CD14-positive monocyte (primary cell): ENCODE measurements at regions not wholly inside any gene's neighbourhood (a gene's known extent, or its start where the extent isn't known, plus 50 kb on each side); places are given as distances from the start of the nearest gene placed in this dataset.

Experiments
- DNase-seq, 3 donors: peaks; one replicate each; pipeline ENCODE4 v3.0.0-alpha.2; 2011 to 2022
- H2AFZ ChIP-seq: 2 replicates; pipeline ENCODE4 v1.6.0; 2012; ENCODE audit warnings: mild to moderate bottlenecking, low read depth, low read length, inconsistent platforms; ENCODE audit not compliant: insufficient read depth, poor library complexity, severe bottlenecking
- H3K27ac ChIP-seq, 2 donors: 1 replicate in 1 of 2; 2 replicates in 1 of 2; pipeline ENCODE4 v1.5.1; 2012 to 2013; ENCODE audit warnings: low read length in 2 of 2, control low read depth in 1 of 2, inconsistent platforms in 1 of 2, low read depth in 1 of 2, mild to moderate bottlenecking in 1 of 2
- H3K27me3 ChIP-seq, 2 donors: one replicate each; pipeline versions ENCODE4 v1.6.0 to v1.6.1; 2011 to 2013; ENCODE audit warnings: low read length in 2 of 2; ENCODE audit not compliant: control insufficient read depth in 2 of 2, insufficient read depth in 2 of 2
- H3K36me3 ChIP-seq, 2 donors: replicated peaks in 1 of 2; 1 replicate in 1 of 2; 2 replicates in 1 of 2; pipeline versions ENCODE4 v1.5.1 to v1.6.1; 2012 to 2013; ENCODE audit warnings: low read length in 2 of 2, control low read depth in 1 of 2, inconsistent platforms in 1 of 2, mild to moderate bottlenecking in 1 of 2; ENCODE audit not compliant: insufficient read depth in 2 of 2, control insufficient read depth in 1 of 2
- H3K4me1 ChIP-seq, 2 donors: 1 replicate in 1 of 2; 2 replicates in 1 of 2; pipeline versions ENCODE4 v1.5.1 to v1.6.1; 2012 to 2013; ENCODE audit warnings: low read length in 2 of 2, control low read depth in 1 of 2, inconsistent platforms in 1 of 2, mild to moderate bottlenecking in 1 of 2, moderate library complexity in 1 of 2; ENCODE audit not compliant: insufficient read depth in 2 of 2, control insufficient read depth in 1 of 2
- H3K4me2 ChIP-seq: replicated peaks from 2 replicates; pipeline ENCODE3; 2012; ENCODE audit warnings: low read length, moderate library complexity, mild to moderate bottlenecking; ENCODE audit not compliant: poor library complexity, severe bottlenecking; ENCODE audit errors: extremely low read depth
- H3K4me3 ChIP-seq, 3 experiments: fragments of 200-600 bp in 1 of 3; sonication (generic) in 1 of 3; replicated peaks in 1 of 3; 1 replicate in 2 of 3; 2 replicates in 1 of 3; pipeline ENCODE4 v1.5.1; 2011 to 2013; ENCODE audit warnings: low read length in 3 of 3, mild to moderate bottlenecking in 3 of 3, control low read depth in 2 of 3, low read depth in 2 of 3, inconsistent platforms in 1 of 3, moderate library complexity in 1 of 3
- H3K79me2 ChIP-seq: 2 replicates; pipeline ENCODE4 v1.6.0; 2012; ENCODE audit warnings: mild to moderate bottlenecking, control low read depth, inconsistent platforms, low read length, moderate library complexity; ENCODE audit not compliant: insufficient read depth
- H3K9ac ChIP-seq: 2 replicates; pipeline ENCODE4 v1.6.0; 2017; ENCODE audit warnings: low read length, mild to moderate bottlenecking; ENCODE audit not compliant: insufficient read depth, poor library complexity, severe bottlenecking
- H3K9me3 ChIP-seq, 2 donors: replicated peaks in 1 of 2; 1 replicate in 1 of 2; 2 replicates in 1 of 2; pipeline versions ENCODE4 v1.5.1 to v1.6.1; 2012 to 2013; ENCODE audit warnings: low read length in 2 of 2, control low read depth in 1 of 2; ENCODE audit not compliant: control insufficient read depth in 1 of 2, insufficient read depth in 1 of 2
- H4K20me1 ChIP-seq: 2 replicates; pipeline ENCODE4 v1.6.0; 2012; ENCODE audit warnings: mild to moderate bottlenecking, low read length, control low read depth, moderate library complexity; ENCODE audit not compliant: insufficient read depth
- H3K27ac Mint-ChIP-seq, 7 donors: one replicate each; pipeline ENCODE4 v1.8.0; 2020; ENCODE audit warnings: mild to moderate bottlenecking in 7 of 7, mixed read lengths in 7 of 7, moderate library complexity in 6 of 7, inconsistent platforms in 2 of 7
- H3K27me3 Mint-ChIP-seq, 3 donors: one replicate each; pipeline ENCODE4 v1.8.0; 2021 to 2022; ENCODE audit warnings: low read depth in 3 of 3, mild to moderate bottlenecking in 3 of 3, mixed read lengths in 3 of 3, moderate library complexity in 3 of 3, inconsistent platforms in 1 of 3
- H3K36me3 Mint-ChIP-seq, 2 donors: one replicate each; pipeline ENCODE4 v1.8.0; 2020; ENCODE audit warnings: mixed read lengths in 2 of 2, inconsistent platforms in 1 of 2, mild to moderate bottlenecking in 1 of 2
- H3K4me1 Mint-ChIP-seq: one replicate; pipeline ENCODE4 v1.8.0; 2020; ENCODE audit warnings: mild to moderate bottlenecking, mixed read lengths
- H3K4me3 Mint-ChIP-seq, 2 donors: one replicate each; pipeline ENCODE4 v1.8.0; 2020; ENCODE audit warnings: mild to moderate bottlenecking in 2 of 2, mixed read lengths in 2 of 2, moderate library complexity in 1 of 2
- H3K9me3 Mint-ChIP-seq, 7 donors: one replicate each; pipeline ENCODE4 v1.8.0; 2020 to 2022; ENCODE audit warnings: mixed read lengths in 7 of 7, mild to moderate bottlenecking in 6 of 7, moderate library complexity in 6 of 7, inconsistent platforms in 2 of 7
- CTCF ChIP-seq: fragments of 200-600 bp; IDR thresholded peaks from one replicate; pipeline ENCODE4 v1.8.0; 2022; ENCODE audit warnings: antibody characterized with exemption, mild to moderate bottlenecking
- WGBS: methylation state at CpG from one replicate; pipeline ENCODE4 v1.1.5; 2013; ENCODE audit warnings: missing lambda C conversion rate; ENCODE audit not compliant: insufficient coverage; 5-methylcytosine and 5-hydroxymethylcytosine counted together
- intact Hi-C, 2 donors: fragments of 100-400 bp; cut with micrococcal nuclease; formaldehyde crosslinking; loops; one replicate each; pipeline versions ENCODE4 v1.15.0 to v1.15.1; 2023

GRCh38 chr5:92594031-92594430, 987.0 kb downstream of the NR2F1-AS1 start:
- DNase-seq: no peak
- Mint-ChIP-seq H3K4me1 (no peaks in the 10 kb centered on the region), H3K4me3 (no peak overlapping the region), H3K36me3 (no peaks in the 10 kb centered on the region), H3K27me3 (peaks cover 0 to 3% (median 0%) of the 10 kb centered on the region in 3 donors), H3K9me3 (peaks cover 0 to 6% (median 0%) of the 10 kb centered on the region in 7 donors), H3K27ac (no peak overlapping the region)
- no peaks in the 10 kb centered on the region for H3K4me1 ChIP-seq
- TF ChIP-seq CTCF: no peak
- no peak overlapping the region for H3K9ac ChIP-seq
- no peaks in the 10 kb centered on the region for H4K20me1 ChIP-seq
- intact Hi-C loops: no loop called here
- no peak overlapping the region for H2AFZ ChIP-seq
- H3K27ac ChIP-seq: no peak overlapping the region
- no peak overlapping the region for H3K4me3 ChIP-seq
- H3K27me3 ChIP-seq: no peaks in the 10 kb centered on the region
- no peaks in the 10 kb centered on the region for H3K36me3 ChIP-seq
- H3K4me2 ChIP-seq: no peak overlapping the region
- H3K9me3 ChIP-seq: no peaks in the 10 kb centered on the region
- H3K79me2 ChIP-seq: no peaks in the 10 kb centered on the region

- Mint-ChIP-seq H3K27ac (no peak overlapping the region), H3K4me1 (no peaks in the 10 kb centered on the region), H3K27me3 (no peaks in the 10 kb centered on the region), H3K9me3 (peaks cover 0 to 8% (median 0%) of the 10 kb centered on the region in 7 donors), H3K4me3 (no peak overlapping the region), H3K36me3 (no peaks in the 10 kb centered on the region)
- no peak for DNase-seq
- no peak overlapping the region for H2AFZ ChIP-seq
- intact Hi-C loops: no loop called here
- no peak for TF ChIP-seq CTCF
- H3K4me1 ChIP-seq: no peaks in the 10 kb centered on the region
- no peaks in the 10 kb centered on the region for H3K9me3 ChIP-seq
- H3K79me2 ChIP-seq: no peaks in the 10 kb centered on the region
- no peaks in the 10 kb centered on the region for H3K27me3 ChIP-seq
- no CpG with 5 or more reads among the region's 1 CpG for WGBS
- no peak overlapping the region for H3K27ac ChIP-seq
- no peaks in the 10 kb centered on the region for H3K36me3 ChIP-seq
- H3K4me3 ChIP-seq: no peak overlapping the region
- H3K4me2 ChIP-seq: no peak overlapping the region
- H4K20me1 ChIP-seq: no peaks in the 10 kb centered on the region
- H3K9ac ChIP-seq: no peak overlapping the region
Observed at GRCh38 chr5:92588876-92589275, 992.1 kb downstream of the NR2F1-AS1 start.
